Ovary (tissue), 3 donors: ENCODE measurements at regions not wholly inside any gene's neighbourhood (a gene's known extent, or its start where the extent isn't known, plus 50 kb on each side); places are given as distances from the start of the nearest gene placed in this dataset.

ENCODE experiments used
- EP300 ChIP-seq: sonication (generic); formaldehyde crosslinking; IDR thresholded peaks from one replicate; pipeline ENCODE4 v1.6.1; 2017; ENCODE audit warnings: antibody characterized with exemption
- TF ChIP-seq, protein P1 (sequence below), 3 donors: fragments of 450-650 bp in 2 of 3; fragments of 200-600 bp in 1 of 3; IDR thresholded peaks; one replicate each; pipeline versions ENCODE4 v1.5.1 to v1.8.0; 2016 to 2022; ENCODE audit warnings: antibody characterized with exemption in 3 of 3, mild to moderate bottlenecking in 1 of 3
- donor health status: DM: no; HTN: no; CAD: no.

DNA sequence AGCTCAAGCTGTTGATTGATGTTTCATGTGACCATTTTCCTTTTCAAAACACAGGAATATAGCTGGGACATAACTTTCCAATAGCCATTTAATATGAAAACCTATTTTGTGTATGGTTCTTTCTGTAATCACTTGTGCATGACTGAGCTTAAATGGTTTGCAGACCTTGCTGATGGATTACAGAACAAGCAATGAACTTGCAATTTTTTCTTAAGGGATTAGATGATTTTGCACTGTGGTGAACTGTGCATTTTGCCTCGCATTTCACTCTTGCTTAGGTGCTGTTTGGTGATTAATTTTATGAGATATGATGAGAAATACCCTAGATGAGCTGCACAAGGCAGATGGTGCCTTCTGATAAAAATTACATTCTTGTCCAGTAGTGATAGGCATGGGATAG lies 419.0 kb upstream of the FBXO33 start:
- TF ChIP-seq, protein P1, sequence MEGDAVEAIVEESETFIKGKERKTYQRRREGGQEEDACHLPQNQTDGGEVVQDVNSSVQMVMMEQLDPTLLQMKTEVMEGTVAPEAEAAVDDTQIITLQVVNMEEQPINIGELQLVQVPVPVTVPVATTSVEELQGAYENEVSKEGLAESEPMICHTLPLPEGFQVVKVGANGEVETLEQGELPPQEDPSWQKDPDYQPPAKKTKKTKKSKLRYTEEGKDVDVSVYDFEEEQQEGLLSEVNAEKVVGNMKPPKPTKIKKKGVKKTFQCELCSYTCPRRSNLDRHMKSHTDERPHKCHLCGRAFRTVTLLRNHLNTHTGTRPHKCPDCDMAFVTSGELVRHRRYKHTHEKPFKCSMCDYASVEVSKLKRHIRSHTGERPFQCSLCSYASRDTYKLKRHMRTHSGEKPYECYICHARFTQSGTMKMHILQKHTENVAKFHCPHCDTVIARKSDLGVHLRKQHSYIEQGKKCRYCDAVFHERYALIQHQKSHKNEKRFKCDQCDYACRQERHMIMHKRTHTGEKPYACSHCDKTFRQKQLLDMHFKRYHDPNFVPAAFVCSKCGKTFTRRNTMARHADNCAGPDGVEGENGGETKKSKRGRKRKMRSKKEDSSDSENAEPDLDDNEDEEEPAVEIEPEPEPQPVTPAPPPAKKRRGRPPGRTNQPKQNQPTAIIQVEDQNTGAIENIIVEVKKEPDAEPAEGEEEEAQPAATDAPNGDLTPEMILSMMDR (IDR thresholded peaks at IDR 0.05) = no peak
- no peak for TF ChIP-seq EP300
